ENCODE measurements at regions not wholly inside any gene's neighbourhood (a gene's known extent, or its start where the extent isn't known, plus 50 kb on each side); places are given as distances from the start of the nearest gene placed in this dataset.
"Not testable (repeated sequence)": the region's sequence is repeated elsewhere in the genome, so short reads cannot be mapped to it uniquely, and the experiment has no call there.

DNA sequence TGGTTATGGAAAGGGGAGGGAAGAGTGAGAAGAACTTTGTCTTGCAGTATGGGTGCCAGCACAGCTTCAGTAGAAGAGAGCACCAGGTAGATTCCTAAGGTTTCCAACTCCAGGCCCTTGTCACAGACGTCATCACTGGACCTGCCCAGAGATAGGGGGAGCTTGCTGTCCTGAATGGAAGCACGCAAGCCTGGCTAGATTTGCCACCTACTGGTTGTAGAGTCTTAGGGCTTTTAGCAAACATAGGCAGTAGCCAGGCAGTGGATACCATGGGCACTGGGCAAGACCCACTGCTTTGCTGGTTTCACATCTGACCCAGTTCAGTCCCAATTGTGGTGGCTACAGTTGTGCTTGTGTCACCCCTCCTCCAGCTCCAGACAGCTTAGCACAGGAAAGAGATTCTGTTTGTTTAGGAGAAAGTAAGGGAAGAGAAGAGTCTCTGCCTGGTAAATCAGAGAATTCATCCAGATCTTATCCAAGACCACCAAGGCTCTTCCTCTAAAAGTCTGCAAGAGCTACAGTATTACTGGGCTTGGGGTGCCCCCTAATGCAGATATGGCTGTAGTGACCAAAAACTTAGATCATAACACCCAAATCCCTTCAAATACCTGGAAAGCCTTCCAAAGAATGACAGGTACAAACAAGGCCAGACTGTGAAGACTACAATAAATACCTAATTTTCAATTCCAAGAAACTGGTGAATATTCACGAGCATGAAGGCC, 158.9 kb downstream of the HINT1 start:
- no peak for DNase-seq (ENCODE audit: low read depth)

DNA sequence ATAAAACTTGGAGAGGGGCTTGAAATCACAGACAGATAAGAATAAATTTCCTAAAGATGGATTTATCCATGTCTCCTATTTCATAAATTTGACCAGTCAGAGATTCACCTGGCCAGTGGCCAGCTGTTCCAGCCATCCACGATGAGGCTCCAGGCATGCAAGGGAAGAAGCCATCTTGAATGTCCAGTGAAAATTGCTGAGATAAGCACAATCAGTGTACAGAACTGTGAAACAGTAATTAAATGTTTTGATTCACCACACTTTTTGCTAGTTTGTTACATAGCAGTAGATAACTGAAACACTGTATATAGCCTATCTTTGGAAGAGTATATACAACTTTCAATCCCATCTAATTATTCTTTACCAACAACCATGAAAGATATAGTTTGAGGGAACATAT, 163.5 kb downstream of the HINT1 start:
- no peak for DNase-seq (ENCODE audit: low read depth)

DNA sequence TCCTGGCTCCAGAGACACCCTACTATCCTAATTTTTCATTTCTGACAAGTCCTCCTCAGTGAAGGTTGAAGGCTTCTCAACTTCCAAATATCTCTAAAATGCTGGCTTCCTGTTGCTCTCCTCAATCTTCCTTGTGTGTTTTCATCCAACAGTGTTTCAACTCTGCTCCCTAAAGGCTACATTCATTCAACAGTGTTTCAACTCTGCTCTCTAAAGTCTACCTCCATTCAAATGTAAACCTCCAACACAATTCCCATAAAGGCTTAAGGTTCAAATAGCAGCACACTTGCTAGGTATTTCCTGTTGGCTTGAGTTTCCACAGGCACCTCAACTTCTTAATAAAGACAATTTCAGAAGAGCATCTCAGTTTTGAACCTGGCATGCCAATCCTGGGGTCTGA, 164.8 kb downstream of the HINT1 start:
- no peak for DNase-seq (ENCODE audit: low read depth)

DNA sequence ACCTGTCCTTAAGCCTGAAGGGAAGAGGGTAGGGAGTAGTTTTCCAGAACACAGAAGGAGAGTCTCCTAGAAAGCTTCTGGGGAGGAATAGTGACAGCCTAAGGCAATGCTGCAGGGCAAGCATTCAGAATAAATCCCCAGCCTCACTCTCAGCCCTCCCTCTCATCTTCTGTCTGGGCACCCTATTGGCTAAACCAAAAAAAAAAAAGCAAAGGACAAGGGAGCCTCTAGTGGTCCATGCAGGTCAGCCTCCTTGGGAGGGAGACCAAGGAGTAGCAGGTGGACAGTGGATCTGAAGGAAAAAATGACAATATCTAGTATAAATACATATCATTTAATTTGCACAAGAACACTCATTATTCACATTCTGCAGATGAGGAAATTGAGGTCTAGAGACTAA, 168.3 kb downstream of the HINT1 start:
- not testable (repeated sequence) for DNase-seq (ENCODE audit: low read depth)

DNA sequence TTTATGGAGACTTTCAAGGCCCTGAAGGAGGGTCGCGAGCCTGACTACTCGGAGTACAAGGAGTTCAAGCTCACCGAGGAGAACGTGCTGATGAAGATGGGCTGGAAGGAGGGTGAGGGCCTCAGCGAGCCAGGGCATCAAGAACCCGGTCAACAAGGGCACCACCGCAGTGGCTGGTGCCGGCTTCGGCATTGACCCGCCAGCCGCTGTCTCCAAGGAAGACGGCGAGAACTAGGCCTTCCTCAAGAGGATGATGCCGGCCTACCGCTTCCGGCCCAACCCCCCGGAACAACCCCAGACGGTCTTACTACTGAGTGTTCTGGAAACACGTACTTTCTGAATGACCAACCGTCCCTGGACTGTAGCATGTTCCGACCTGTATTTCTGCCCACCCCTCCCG, 169.2 kb downstream of the HINT1 start:
- no peak for DNase-seq (ENCODE audit: low read depth)

DNA sequence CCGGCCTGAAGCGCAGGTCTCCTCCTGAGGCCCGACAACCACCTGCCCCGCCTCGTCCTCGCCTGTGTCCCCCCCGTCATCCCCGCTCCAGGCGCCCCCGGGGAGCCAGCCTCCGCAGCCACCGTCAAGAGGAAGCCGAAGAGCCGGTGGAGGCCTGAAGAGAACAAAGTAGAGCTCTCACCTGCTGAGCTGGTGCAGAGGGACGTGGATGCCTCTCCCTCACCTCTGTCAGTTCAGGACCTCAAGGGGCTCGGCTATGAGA, 169.9 kb downstream of the HINT1 start:
- DNase-seq (ENCODE audit: low read depth): no peak

DNA sequence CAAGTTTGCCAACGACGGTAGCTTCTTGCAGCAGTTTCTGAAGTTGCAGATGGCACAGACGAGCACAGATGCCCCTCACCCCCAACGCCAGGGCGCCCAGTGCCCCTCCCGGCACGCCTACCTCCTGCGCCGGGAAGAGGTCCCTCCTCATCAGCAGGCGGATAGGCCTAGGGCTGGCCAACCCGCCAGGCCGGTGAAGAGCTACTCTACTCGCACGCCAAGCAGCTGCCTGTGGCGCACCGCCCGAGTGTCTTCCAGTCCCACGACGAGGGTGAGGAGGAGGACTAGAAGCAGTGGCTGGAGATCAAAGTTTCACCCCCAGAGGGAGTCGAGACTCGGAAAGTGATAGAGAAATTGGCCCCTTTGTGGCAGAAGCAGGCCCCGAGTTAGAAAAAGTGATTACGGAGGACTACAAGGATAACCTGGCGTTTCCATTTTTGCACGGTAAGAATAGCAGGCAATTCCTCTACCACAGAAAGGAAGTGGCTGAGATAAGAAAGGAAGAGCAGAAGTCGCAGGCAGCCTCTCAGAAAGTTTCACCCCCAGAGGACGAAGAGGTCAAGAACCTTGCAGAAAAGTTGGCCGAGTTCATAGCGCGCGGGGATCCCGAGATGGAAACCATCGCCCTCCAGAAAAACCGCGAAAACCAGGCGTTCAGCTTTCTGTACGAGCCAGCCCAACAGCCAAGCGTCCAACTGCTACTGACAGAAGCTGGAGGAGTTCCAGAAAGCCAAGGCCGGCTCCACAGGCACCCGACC, 170.4 kb downstream of the HINT1 start:
- DNase-seq (ENCODE audit: low read depth): no peak

DNA sequence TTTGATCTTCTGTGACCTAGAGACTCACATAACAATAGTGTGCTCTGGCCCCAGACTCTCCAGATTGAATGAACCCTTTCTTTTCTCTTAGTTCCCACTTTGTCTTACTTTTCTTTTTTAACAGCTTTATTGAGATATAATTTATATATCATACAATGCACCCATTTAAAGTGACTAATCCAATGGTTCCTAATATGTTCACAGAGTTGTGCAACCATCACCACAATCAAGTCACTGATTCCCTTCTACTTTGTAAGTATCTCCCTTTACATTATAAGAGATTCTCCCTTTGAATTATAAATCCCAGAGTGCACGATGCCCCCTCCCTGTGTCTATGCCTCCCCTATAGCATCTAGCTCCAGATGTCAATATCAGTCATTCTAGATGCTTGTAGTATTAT, 172.4 kb downstream of the HINT1 start:
- no peak for DNase-seq (ENCODE audit: low read depth)

DNA sequence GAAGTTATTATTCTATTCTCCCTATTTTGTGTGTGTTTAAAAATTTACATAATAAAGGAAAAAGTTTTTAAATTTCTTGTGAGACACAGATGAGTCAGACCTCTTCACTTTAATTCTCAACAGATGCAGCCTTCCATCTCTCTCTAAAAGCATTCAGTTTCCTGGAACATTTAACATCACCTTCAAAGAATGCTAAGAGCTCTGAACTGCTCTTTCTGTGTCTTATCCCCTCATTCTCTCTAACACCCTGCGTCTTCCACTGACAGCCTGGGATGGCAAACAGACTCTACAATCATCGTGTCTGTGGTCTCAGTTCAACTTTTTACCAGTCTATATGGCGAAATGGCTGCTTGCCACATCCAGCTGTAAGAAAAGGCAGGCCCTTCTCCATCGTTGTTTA, 173.0 kb downstream of the HINT1 start:
- no peak for DNase-seq (ENCODE audit: low read depth)

DNA sequence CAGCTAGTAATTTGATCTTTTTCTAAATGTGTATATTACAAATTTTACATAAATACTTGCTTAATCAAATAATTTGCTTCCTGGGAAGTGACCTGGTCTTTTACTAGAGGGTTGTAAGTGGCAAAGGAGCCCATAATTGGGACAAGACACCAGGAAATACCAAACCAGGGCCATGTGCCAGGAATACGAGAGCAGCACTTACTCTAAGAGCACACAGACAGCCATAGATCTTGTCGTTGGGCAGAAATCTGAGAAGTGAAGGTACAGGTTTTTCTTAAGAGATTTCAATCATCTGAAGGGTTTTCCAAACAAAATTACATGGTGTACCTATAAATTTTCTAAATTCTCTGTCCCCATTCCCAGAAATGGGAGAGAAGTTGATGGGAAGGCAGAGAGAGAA, 179.3 kb downstream of the HINT1 start:
- no peak for DNase-seq (ENCODE audit: low read depth)

DNA sequence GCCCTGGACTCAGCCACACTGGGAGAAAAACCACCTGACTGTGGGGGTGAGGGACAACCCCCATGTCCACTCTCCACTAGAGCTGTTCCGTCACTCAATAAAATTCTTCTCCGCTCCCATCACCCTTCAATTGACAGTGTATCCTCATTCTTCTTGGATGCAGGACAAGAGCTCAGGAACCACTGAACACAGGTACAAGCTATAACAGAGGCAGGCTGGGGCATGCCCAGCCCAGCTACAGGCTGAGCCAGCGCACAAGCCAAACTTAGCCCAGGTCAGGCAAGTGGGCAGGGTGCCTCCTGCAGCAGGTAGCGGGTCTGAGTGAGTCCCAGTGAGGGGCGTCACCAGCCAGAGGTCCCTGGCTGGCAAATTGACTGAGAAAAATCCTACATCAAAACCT, 183.4 kb downstream of the HINT1 start:
- no peak for DNase-seq (ENCODE audit: low read depth)

DNA sequence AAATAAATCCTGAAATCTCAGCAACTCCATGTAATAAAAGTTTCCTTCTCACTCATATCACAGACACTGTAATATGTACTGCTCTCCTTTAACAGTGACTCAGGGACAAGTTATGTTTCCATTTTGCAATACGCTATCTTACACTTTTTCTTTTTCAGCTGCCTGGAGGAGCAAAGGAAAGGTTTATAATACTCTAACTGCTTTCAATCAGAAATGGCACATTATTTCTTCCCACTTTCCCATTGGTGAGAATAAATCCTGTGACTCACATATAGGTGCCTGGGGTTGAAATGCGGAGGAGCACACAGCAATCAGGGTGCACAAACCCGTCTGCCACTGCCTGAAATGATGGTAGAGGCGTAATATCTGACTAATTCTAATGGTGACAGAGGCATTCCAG, 186.6 kb downstream of the HINT1 start:
- no peak for DNase-seq (ENCODE audit: low read depth)

DNA sequence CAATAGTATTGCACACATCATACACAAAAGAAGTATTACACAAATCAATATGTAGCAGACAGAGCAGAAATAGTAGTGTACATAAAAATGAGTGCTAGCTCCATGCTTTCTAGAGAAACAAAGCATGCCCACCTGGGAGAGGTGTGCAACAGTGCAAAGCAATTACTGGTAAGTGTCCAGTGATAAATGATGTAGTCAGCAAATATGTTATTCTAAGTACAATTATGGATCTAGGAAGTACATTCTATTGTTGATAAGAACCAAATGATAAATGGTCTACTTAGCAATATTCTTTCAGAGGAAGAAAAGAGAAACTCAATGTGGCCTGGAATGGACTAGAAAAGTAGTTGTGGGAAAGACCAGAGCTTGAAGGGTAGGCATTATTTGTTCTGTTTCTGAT, 188.6 kb downstream of the HINT1 start:
- no peak for DNase-seq (ENCODE audit: low read depth)

DNA sequence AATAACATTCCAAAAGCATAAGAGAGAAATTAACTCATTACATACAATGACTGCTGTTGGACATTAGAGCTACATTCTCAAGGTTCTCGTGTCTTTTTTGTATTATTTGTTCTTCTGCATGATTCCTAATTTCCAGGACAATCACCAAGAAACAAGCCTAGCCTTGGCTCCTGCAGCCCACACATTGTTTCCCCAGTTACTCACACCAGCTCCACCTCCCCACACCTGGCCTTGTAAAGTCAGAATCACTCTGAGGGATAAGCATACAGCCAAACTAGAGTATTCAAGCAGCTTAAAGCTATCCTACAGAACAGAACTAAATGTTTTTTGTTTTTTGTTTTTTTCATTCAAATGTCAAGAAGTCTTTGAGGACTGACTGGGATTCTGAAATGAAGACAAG, 189.2 kb downstream of the HINT1 start:
- no peak for DNase-seq (ENCODE audit: low read depth)

DNA sequence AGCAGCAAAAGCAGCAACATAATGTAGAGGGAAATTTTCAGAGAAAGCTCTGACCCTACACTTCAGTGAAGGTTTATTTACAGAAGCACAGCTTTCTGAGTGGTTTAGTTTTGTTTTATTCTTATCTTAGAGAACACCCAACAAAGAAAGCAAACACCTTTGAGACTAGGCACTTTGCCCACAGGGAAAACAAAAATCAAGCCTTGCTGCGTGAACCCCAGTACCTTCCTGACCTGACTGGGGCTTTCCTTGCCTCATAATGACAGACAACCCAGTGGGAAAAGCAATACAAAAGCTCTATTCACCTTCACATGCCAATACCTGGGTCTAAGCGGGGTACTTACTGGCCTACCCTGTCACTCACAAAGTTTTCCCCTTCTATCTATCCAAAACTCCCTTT, 189.8 kb downstream of the HINT1 start:
- no peak for DNase-seq (ENCODE audit: low read depth)

DNA sequence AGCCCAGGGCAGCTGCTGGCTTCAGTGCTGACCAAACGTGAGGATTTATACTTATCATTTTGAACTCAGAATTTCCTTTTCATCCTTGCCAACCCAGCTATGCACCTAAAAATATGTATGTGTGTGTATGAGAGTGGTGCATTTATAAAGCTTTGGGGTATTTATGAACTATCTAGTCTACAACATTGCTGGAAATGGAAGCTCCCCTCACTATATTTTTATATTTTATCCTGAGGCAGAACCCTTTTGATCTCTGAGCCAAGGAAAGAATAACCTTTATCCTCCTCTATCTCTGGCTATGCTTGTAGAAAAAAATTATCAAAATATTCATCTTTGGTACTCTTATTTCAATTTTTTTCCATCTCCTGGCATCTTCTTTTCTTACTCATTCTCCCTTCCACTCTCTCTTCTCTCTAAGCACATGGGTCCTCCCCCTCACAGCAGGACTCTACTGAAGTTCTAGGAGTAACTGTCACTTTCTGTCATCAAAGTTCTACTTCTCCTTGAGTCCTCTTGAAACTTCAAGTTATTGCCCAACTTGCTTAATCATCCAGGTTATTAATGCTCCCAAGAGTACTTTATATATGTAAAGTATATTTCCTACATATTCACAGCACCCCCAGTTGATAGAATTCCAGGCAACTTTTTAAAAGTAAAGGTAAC, 190.9 kb downstream of the HINT1 start:
- DNase-seq (ENCODE audit: low read depth): no peak

DNA sequence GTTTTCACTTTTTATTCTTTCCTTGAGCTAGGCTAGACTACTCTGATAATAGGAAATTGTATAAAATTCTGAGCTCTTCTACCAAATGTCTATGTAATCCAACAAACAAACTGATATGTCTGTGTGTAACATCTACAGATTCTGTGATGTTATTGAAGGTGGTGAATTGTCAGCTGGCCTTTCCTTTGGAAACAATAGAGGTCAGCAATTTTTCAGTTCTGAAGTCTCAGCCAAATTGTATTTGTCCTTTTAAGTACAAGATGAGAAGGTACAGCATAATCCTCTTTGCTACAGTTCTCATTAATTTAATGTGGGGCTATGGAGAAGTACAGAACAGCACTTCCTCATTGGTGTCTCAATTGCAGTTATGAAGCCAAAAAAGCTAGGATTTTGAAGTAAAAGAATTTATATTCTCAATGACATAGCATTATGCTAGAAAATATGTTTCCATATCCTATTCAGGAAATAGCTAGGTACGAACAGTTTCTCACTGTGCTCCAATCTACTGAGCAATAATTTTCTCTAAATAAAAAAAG, 198.0 kb downstream of the HINT1 start:
- no peak for DNase-seq (ENCODE audit: low read depth)

DNA sequence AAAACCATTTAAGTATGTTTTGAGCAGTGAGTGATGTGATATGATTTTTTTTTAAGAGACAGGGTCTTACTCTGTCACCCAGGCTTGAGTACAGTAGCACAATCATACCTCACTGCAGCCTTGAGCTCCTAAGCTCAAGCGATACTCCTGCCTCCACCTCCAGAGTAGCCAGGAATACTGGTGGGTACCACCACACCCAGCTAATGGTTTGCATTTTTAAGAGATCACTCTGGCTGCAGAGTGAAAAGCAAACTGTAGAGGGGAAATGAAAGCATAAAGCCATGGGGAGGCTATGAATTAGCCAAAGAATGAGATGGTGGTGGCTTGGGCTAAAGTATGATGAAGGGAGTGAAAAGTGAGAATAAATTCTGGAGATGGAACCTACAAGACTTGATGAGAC, 199.1 kb downstream of the HINT1 start:
- no peak for DNase-seq (ENCODE audit: low read depth)

DNA sequence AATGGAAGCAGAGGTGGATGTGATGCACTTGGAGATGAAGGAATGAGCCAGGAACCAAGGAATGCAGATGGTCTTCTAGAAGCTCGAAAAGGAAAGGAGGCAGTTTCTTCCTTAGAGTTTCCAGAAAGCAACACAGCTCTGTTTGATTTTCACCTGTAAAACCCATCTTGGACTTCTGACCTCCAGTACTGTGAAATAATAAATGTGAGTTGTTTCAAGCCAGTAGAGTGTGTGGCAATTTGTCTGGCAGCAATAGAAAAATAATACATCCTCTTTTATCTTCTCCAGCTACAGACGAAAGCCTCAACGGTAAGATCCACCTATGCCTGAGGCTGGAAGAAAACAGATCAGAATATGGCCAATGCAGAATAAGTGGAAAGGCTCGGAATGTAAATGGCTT, 199.7 kb downstream of the HINT1 start:
- no peak for DNase-seq (ENCODE audit: low read depth)

DNA sequence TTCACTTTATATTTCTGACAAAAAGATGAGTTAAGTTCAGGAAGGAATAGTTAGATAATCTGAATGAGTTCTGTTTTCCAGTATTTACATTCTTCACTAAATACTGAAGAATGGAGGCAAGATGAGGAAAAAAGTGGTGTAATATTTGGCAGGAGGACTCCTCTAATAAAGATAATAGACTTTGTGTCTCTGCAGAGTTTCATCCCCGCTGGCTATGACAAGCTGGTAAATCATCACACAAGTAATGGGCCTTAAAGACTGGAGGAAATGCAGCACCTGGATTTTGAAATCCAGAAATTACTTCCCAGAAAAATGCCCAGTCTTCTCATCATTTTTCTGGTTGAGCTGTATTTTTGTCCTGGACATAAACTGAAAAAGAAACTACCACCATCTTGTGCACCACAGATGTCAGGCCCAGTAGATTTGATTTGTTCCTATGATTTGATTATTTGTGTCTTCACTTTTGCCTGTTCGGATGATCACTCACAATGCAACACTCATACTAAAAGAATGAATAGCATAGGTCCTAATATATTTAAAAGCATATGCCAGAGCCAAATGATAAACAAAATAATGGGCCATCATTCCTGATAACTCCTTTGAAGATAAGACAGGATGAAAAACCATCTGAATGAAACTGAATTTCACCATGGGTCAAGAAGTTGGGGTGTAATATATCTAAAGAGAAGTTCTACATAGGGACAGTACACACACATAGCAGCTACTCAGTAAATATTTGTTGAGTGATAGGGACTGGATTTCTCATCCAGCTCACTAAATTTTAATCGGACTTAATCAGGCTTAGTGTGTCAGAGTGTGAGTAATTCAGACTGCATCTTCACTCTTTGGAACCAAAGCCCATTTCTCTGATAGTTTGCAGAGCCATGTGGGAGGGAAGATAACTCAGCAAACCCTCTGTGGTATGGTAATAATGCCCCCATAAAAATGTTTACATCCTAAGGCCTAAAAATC, 200.5 kb downstream of the HINT1 start:
- no peak for DNase-seq (ENCODE audit: low read depth)

DNA sequence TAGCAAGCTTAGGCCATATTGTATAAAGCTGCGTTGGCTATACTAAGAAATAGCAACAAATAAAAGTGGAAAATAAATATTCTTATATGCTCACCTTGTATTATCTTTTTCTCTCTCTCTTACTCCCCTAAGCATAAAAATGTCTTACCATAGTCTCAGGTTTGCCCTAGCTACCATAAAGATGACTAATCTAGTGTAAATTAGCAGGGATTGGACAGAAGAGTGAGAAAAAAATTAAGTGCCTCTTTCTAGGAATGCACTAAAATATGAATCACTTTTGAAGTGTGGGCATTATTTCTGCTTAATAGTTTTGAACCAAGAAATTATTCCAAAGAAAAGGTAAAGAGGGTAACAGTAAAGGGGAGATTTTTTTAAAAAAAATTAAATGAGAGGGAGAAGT, 201.3 kb downstream of the HINT1 start:
- DNase-seq (ENCODE audit: low read depth): no peak

DNA sequence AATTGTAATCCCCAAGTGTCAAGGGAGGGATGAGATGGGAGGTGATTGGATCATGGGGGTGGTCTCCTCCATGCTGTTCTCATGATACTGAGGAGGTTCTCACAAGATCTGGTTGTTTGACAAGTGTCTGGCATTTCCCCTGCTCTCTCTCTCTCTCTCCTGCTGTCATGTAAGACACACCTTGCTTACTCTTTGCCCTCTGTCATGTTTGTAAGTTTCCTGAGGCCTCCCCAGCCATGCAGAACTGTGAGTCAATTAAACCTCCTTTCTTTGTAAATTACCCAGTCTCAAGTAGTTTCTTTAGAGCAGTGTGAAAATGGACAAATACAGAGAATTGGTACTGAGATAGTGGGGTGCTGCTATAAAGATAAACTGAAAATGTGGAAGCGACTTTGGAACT, 207.9 kb downstream of the HINT1 start:
- DNase-seq (ENCODE audit: low read depth): no peak

All from activated T-helper 1 cell treated with Interleukin-2 at 50 U/mL for 16 hours (primary cell).